Endothelial cell of umbilical vein (primary cell): ENCODE measurements at regions not wholly inside any gene's neighbourhood (a gene's known extent, or its start where the extent isn't known, plus 50 kb on each side); places are given as distances from the start of the nearest gene placed in this dataset.

Experiments used
- BruUV-seq: library from RNA; stranded (reverse); fragments of 400-500 nt; replicated peaks from 2 replicates; lab custom pipeline; 2021; lab: Mats Ljungman, UMichigan
- CTCF ChIA-PET: fragments of 300-600, 350-600 bp; sonication (Branson Sonifier 250); formaldehyde crosslinking; loops from one replicate; lab custom pipeline; 2021; ENCODE audit warnings: antibody characterized with exemption, inconsistent platforms; lab: Charles Lee
- POLR2A ChIA-PET: fragments of 300-600, 350-600 bp; sonication (Branson Sonifier 250); formaldehyde crosslinking; loops from one replicate; lab custom pipeline; 2021; ENCODE audit warnings: antibody characterized with exemption, inconsistent platforms; lab: Charles Lee
- DNase-seq: peaks from one replicate; pipeline ENCODE4 v3.0.0-alpha.2; 2011; ENCODE audit warnings: low read depth, low spot score
- FAIRE-seq: peaks from 2 replicates; lab custom pipeline; 2011; peaks lifted over from hg19 to GRCh38; lab: Jason Lieb, UNC
- H2AFZ ChIP-seq: 2 replicates; pipeline ENCODE4 v1.6.0; 2012; ENCODE audit warnings: low read depth, low read length, control low read depth, inconsistent platforms
- H3K27ac ChIP-seq: 2 replicates; pipeline ENCODE4 v1.5.1; 2011; ENCODE audit warnings: low read depth, mild to moderate bottlenecking, control low read depth, low read length, moderate library complexity; ENCODE audit not compliant: insufficient read depth
- H3K27me3 ChIP-seq, 2 experiments: 2 replicates each; pipeline versions ENCODE4 v1.6.0 to v1.6.1; 2011; ENCODE audit warnings: low read length in 2 of 2, mixed read lengths in 1 of 2; ENCODE audit not compliant: control insufficient read depth in 2 of 2, insufficient read depth in 2 of 2
- H3K36me3 ChIP-seq, 2 experiments: 2 replicates in 1 of 2; 3 replicates in 1 of 2; pipeline ENCODE4 v1.5.1; 2011; ENCODE audit warnings: low read length in 2 of 2, mild to moderate bottlenecking in 1 of 2, moderate library complexity in 1 of 2; ENCODE audit not compliant: control insufficient read depth in 2 of 2, insufficient read depth in 2 of 2; ENCODE audit errors: extremely low read depth in 1 of 2
- H3K4me1 ChIP-seq: 3 replicates; pipeline ENCODE4 v1.5.1; 2011; ENCODE audit warnings: mild to moderate bottlenecking, low read length; ENCODE audit not compliant: control insufficient read depth, insufficient read depth; ENCODE audit errors: extremely low read depth
- H3K4me2 ChIP-seq: 2 replicates; pipeline ENCODE4 v1.6.1; 2011; ENCODE audit warnings: low read length, control low read depth, mixed read lengths; ENCODE audit not compliant: insufficient read depth
- H3K4me3 ChIP-seq, 3 experiments: fragments of 200-600 bp in 1 of 3; sonication (generic), shearing (Covaris generic) in 1 of 3; replicated peaks in 1 of 3; 2 replicates each; pipeline ENCODE4 v1.5.1; 2011 to 2016; ENCODE audit warnings: control low read depth in 3 of 3, low read length in 3 of 3, mild to moderate bottlenecking in 2 of 3, inconsistent platforms in 1 of 3, low read depth in 1 of 3, moderate library complexity in 1 of 3; ENCODE audit not compliant: insufficient read depth in 1 of 3
- H3K79me2 ChIP-seq: 2 replicates; pipeline ENCODE4 v1.6.0; 2012; ENCODE audit warnings: low read length, inconsistent platforms; ENCODE audit not compliant: control insufficient read depth, insufficient read depth
- H3K9ac ChIP-seq: replicated peaks from 2 replicates; pipeline ENCODE3; 2011; ENCODE audit warnings: low read length, control low read depth; ENCODE audit not compliant: insufficient read depth; ENCODE audit errors: extremely low read depth
- H3K9me1 ChIP-seq: replicated peaks from 3 replicates; pipeline ENCODE4 v1.6.0; 2011; ENCODE audit warnings: mild to moderate bottlenecking, low read length; ENCODE audit not compliant: control insufficient read depth, insufficient read depth; ENCODE audit errors: extremely low read depth
- H3K9me3 ChIP-seq: replicated peaks from 2 replicates; pipeline ENCODE4 v1.5.1; 2012; ENCODE audit warnings: low read length, inconsistent platforms; ENCODE audit not compliant: control insufficient read depth, insufficient read depth
- H4K20me1 ChIP-seq: replicated peaks from 2 replicates; pipeline ENCODE3; 2011; ENCODE audit warnings: mild to moderate bottlenecking, low read length; ENCODE audit not compliant: control insufficient read depth, insufficient read depth; ENCODE audit errors: extremely low read depth
- CTCF ChIP-seq, 2 donors: IDR thresholded peaks; 1 replicate in 1 of 2; 2 replicates in 1 of 2; pipeline ENCODE4 v1.5.1; 2011; ENCODE audit warnings: low read length in 2 of 2, mild to moderate bottlenecking in 2 of 2, moderate library complexity in 2 of 2, control low read depth in 1 of 2, inconsistent platforms in 1 of 2, low read depth in 1 of 2; ENCODE audit not compliant: insufficient read depth in 1 of 2; ENCODE audit errors: extremely low read depth in 1 of 2
- EZH2 ChIP-seq: IDR thresholded peaks from 2 replicates; pipeline ENCODE4 v1.6.1; 2012; ENCODE audit warnings: borderline replicate concordance, low read depth, mild to moderate bottlenecking, moderate library complexity, low read length, inconsistent platforms; ENCODE audit not compliant: severe bottlenecking
- FOS ChIP-seq: IDR thresholded peaks from 2 replicates; pipeline ENCODE4 v1.6.1; 2011; ENCODE audit warnings: mild to moderate bottlenecking, low read length, moderate library complexity, borderline replicate concordance; ENCODE audit not compliant: insufficient read depth
- GATA2 ChIP-seq: IDR thresholded peaks from 2 replicates; pipeline ENCODE4 v1.7.0; 2011; ENCODE audit warnings: low read depth, mild to moderate bottlenecking, moderate library complexity, mixed read lengths, low read length; ENCODE audit not compliant: insufficient read length, insufficient read depth
- JUN ChIP-seq: IDR thresholded peaks from 2 replicates; pipeline ENCODE4 v1.6.1; 2011; ENCODE audit warnings: borderline replicate concordance, low read depth; ENCODE audit not compliant: insufficient read length, insufficient read depth
- MAX ChIP-seq: IDR thresholded peaks from 2 replicates; pipeline ENCODE4 v1.6.1; 2011; ENCODE audit not compliant: insufficient read depth, insufficient read length
- MYC ChIP-seq: IDR thresholded peaks from one replicate; pipeline ENCODE4 v1.6.1; 2011; ENCODE audit warnings: mild to moderate bottlenecking, low read depth, low read length
- POLR2A ChIP-seq: IDR thresholded peaks from 2 replicates; pipeline ENCODE4 v1.6.1; 2012; ENCODE audit warnings: low read depth, mild to moderate bottlenecking, control low read depth, low read length
- POLR2AphosphoS5 ChIP-seq: IDR thresholded peaks from 2 replicates; pipeline ENCODE4 v1.6.1; 2012; ENCODE audit warnings: low read depth, mild to moderate bottlenecking, control low read depth, low read length, moderate library complexity; ENCODE audit not compliant: insufficient read depth
- dilution Hi-C: fragments of 300-500 bp; cut with MboI; formaldehyde crosslinking; loops from one replicate; pipeline ENCODE4 v1.15.0; 2019; ENCODE audit warnings: low sequenced_read_pairs; ENCODE audit not compliant: extremely low pct_ligation_motif_present
- intact Hi-C: fragments of 100-400 bp; cut with micrococcal nuclease; formaldehyde crosslinking; loops from one replicate; pipeline ENCODE4 v1.10.0; 2022

- H3K27ac ChIP-seq: no peak overlapping the region
- no peaks in the 10 kb centered on the region for H3K36me3 ChIP-seq
- DNase-seq (no peak), FAIRE-seq (no peak)
- H3K4me3 ChIP-seq: no peak overlapping the region
- dilution Hi-C loops (no loop called here), intact Hi-C loops (no loop called here)
- ChIA-PET POLR2A (no interaction called here), CTCF (no interaction called here)
- H3K9ac ChIP-seq: no peak overlapping the region
- H3K4me1 ChIP-seq: no peaks in the 10 kb centered on the region
- no peaks in the 10 kb centered on the region for H3K79me2 ChIP-seq
- no peaks in the 10 kb centered on the region for H4K20me1 ChIP-seq
- no TSS peak for BruUV-seq
- H3K4me2 ChIP-seq: no peak overlapping the region
- no peaks in the 10 kb centered on the region for H3K9me3 ChIP-seq
- no peak overlapping the region for H2AFZ ChIP-seq
- no peaks in the 10 kb centered on the region for H3K9me1 ChIP-seq
- H3K27me3 ChIP-seq: peaks cover 0 to 2% of the 10 kb centered on the region in 2 experiments
- TF ChIP-seq GATA2: no peak
- no peak for TF ChIP-seq JUN
- no peak for TF ChIP-seq FOS
- TF ChIP-seq POLR2AphosphoS5: no peak
- no peak for TF ChIP-seq CTCF (IDR thresholded peaks at IDR 0.05; ENCODE audit: extremely low read depth in 1 of 2, insufficient read depth in 1 of 2, low read depth in 1 of 2, low read length in 2 of 2)
- TF ChIP-seq MYC: no peak
- TF ChIP-seq EZH2: no peak
- no peak for TF ChIP-seq MAX
- TF ChIP-seq POLR2A: no peak
Observed at GRCh38 chr21:26282058-26282457, 111.5 kb upstream of the APP start.
